ENCODE measurements at regions not wholly inside any gene's neighbourhood (a gene's known extent, or its start where the extent isn't known, plus 50 kb on each side); places are given as distances from the start of the nearest gene placed in this dataset.

GRCh38 chr16:51655249-51655648 lies 504.2 kb upstream of the SALL1 start:
- H3K4me3 Mint-ChIP-seq: no peak overlapping the region
- peaks cover 4% of the 10 kb centered on the region for H3K36me3 Mint-ChIP-seq (ENCODE audit: low read depth)
- H3K27me3 Mint-ChIP-seq (ENCODE audit: low read depth, poor library complexity): peaks cover under 1% of the 10 kb centered on the region
- peaks cover 7% of the 10 kb centered on the region for H3K9me3 Mint-ChIP-seq
- no peak for DNase-seq
- TF ChIP-seq CTCF (IDR thresholded peaks at IDR 0.05): no peak
- H3K4me1 Mint-ChIP-seq: peaks cover 49% of the 10 kb centered on the region
- no peak overlapping the region for H3K27ac Mint-ChIP-seq

- peaks cover 15% of the 10 kb centered on the region for H3K9me3 Mint-ChIP-seq
- H3K4me3 Mint-ChIP-seq: no peak overlapping the region
- peaks cover 2% of the 10 kb centered on the region for H3K27me3 Mint-ChIP-seq (ENCODE audit: low read depth, poor library complexity)
- DNase-seq: peak; percentile 19
- TF ChIP-seq CTCF (IDR thresholded peaks at IDR 0.05): no peak
- H3K27ac Mint-ChIP-seq: no peak overlapping the region
- H3K36me3 Mint-ChIP-seq (ENCODE audit: low read depth): peaks cover 4% of the 10 kb centered on the region
- H3K4me1 Mint-ChIP-seq: peaks cover 41% of the 10 kb centered on the region
Observed at GRCh38 chr16:51651061-51651466, 500.0 kb upstream of the SALL1 start.

- no peak for DNase-seq
- Mint-ChIP-seq H3K9me3 (peaks cover 21% of the 10 kb centered on the region), H3K27ac (peak overlapping the region; percentile 27), H3K4me3 (no peak overlapping the region), H3K36me3 (ENCODE audit: low read depth) (peaks cover 4% of the 10 kb centered on the region), H3K4me1 (peaks cover 30% of the 10 kb centered on the region), H3K27me3 (ENCODE audit: low read depth, poor library complexity) (peaks cover 2% of the 10 kb centered on the region)
- TF ChIP-seq CTCF (IDR thresholded peaks at IDR 0.05): no peak
Observed at GRCh38 chr16:51649631-51650030, 498.6 kb upstream of the SALL1 start.

- H3K4me1 Mint-ChIP-seq: peaks cover 27% of the 10 kb centered on the region
- peaks cover 2% of the 10 kb centered on the region for H3K27me3 Mint-ChIP-seq (ENCODE audit: low read depth, poor library complexity)
- no peak overlapping the region for H3K4me3 Mint-ChIP-seq
- no peak overlapping the region for H3K27ac Mint-ChIP-seq
- TF ChIP-seq CTCF (IDR thresholded peaks at IDR 0.05): no peak
- peaks cover 14% of the 10 kb centered on the region for H3K9me3 Mint-ChIP-seq
- DNase-seq: no peak
- no peaks in the 10 kb centered on the region for H3K36me3 Mint-ChIP-seq (ENCODE audit: low read depth)
Observed at GRCh38 chr16:51648526-51648925, 497.5 kb upstream of the SALL1 start.

- Mint-ChIP-seq H3K4me1 (peaks cover 36% of the 10 kb centered on the region), H3K9me3 (peaks cover 24% of the 10 kb centered on the region), H3K4me3 (no peak overlapping the region), H3K27ac (no peak overlapping the region), H3K36me3 (ENCODE audit: low read depth) (peaks cover 4% of the 10 kb centered on the region), H3K27me3 (ENCODE audit: low read depth, poor library complexity) (peaks cover 13% of the 10 kb centered on the region)
- no peak for DNase-seq
- TF ChIP-seq CTCF (IDR thresholded peaks at IDR 0.05): no peak
Observed at GRCh38 chr16:51641191-51641765, 490.2 kb upstream of the SALL1 start.

GRCh38 chr16:51640196-51640595 lies 489.1 kb upstream of the SALL1 start:
- Mint-ChIP-seq H3K27me3 (ENCODE audit: low read depth, poor library complexity) (peaks cover 13% of the 10 kb centered on the region), H3K36me3 (ENCODE audit: low read depth) (peaks cover 4% of the 10 kb centered on the region)

More at GRCh38 chr16:51640196-51640595, 489.1 kb upstream of the SALL1 start:
- Mint-ChIP-seq H3K4me3 (no peak overlapping the region), H3K4me1 (peaks cover 45% of the 10 kb centered on the region), H3K9me3 (peaks cover 17% of the 10 kb centered on the region), H3K27ac (no peak overlapping the region)
- TF ChIP-seq CTCF (IDR thresholded peaks at IDR 0.05): no peak
- DNase-seq: no peak
